HG03139 (cell line): ENCODE measurements at regions not wholly inside any gene's neighbourhood (a gene's known extent, or its start where the extent isn't known, plus 50 kb on each side); places are given as distances from the start of the nearest gene placed in this dataset.
"Not testable (repeated sequence)": the region's sequence is repeated elsewhere in the genome, so short reads cannot be mapped to it uniquely, and the experiment has no call there.

Experiments used
- ATAC-seq: cut with Tn5 transposase; IDR thresholded peaks from one replicate; pipeline ENCODE4 v1.9.1; 2021; ENCODE audit not compliant: unreplicated experiment

DNA sequence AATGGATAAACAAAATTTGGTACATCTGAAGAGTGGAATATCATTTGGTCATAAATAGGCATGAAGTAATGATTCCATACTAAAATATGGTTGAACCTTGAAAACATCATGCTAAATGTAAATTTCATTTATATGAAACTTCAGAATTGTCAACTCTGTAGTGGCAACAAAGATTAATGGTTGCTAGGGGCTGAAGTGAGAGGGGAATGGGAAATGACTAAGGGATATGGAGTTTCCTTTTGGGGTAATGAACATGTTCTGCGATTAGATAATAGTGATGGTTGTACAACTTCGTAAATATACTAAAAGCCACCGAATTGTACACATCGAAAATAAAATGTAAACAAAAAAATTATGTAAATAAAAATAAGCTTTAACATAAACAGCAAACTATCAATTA, 384.1 kb upstream of the STEAP1 start:
- no peak for ATAC-seq

DNA sequence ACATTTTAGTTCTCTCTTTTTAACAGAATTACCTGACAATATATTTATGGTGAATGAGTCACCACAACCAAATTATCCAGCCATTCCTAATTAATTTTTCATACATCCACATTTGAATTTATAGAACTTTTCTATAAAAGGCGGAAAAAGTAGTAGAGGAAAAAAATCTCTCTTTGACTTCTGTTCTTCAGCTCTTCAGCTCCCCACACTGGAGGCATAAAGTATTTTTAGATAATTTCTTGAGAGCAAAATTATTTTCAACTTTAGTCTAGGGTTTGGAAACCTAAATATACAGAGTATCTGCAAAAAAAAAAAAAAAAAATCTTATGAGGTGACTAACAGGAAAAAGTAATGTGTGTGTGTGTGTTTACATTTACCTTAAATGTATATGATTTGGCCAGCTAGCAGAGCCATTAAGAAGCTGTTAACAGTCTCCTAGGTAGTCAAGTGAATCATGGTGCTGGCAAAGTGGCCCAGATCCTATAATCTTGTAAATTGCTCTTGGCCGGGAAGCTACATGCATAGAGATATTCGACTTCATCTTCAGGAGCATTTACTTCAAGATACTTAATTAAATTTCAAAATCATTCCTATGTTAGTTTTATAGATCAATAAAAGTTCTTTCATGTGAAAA, 383.1 kb upstream of the STEAP1 start:
- ATAC-seq = no peak

DNA sequence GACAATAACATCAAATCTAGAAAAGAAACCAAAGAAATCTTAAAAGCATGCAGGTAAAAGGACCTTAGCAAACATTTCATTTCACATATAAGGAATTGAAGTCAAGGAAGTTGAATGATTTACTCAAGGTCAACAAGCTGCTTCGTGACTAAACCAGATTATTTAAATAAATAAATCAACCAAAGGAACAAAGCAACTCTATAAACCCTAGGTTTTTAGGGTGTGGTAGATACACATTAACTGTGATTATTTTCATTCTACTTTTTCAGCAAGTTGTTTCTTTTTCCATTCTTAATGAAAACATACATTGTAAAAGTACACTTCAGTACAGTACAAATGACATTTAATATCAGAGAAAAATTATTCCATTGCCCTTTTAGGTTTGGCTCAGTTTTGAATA, 382.0 kb upstream of the STEAP1 start:
- no peak for ATAC-seq

DNA sequence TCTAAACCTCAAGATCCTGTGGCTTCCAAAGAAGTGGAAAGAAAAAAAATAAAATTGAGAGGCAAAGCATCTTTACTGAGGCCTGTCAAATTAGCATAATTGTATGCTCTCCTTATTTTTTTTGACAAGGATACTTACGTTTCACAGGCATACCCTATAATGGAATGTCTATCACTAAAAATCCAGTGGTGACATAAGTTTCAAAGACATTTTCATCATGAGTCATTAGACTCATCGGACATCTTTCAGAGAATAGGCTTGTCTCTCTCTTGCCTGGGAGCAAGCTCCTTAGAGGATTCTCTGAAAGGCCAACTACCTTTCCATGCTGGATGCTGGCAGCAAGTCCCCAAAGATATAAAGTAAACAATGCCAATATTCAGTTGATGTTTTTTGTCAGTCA, 380.7 kb upstream of the STEAP1 start:
- no peak for ATAC-seq

DNA sequence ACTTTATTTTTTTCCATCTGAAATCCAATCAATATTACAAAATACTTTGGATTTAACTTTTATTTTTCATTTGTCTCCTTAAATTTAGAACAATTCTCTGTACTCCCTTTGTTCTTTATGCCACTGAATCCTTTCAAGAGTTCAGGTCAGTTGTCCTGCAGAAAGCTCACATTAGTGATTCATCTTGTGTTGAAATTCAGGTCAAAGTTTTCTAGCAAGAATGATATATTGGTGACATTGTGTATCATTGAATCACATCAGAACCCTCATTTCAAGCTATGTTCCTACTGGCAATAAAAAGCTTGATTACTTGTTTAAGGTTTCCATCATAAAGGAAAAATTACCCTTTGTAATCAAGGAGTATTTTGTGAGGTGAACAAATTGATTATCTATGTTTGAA, 378.8 kb upstream of the STEAP1 start:
- no peak for ATAC-seq

DNA sequence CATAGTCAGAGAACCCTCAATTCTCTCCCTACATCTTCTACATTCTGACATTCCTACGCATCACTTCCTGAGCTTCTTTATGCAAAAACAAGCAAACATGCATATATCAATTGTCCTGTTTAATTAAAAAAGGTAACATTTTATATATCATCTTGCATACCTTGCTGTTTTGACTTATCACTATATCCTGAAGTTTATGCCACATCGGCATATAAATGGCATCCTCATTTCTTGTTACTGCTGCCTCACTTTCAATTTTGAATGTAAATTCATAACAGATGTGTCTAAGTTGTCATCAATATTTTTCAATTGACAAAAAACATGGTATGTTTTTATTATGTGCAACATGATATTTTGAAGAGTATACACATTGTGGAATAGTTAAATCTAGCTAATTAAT, 377.3 kb upstream of the STEAP1 start:
- ATAC-seq = no peak

DNA sequence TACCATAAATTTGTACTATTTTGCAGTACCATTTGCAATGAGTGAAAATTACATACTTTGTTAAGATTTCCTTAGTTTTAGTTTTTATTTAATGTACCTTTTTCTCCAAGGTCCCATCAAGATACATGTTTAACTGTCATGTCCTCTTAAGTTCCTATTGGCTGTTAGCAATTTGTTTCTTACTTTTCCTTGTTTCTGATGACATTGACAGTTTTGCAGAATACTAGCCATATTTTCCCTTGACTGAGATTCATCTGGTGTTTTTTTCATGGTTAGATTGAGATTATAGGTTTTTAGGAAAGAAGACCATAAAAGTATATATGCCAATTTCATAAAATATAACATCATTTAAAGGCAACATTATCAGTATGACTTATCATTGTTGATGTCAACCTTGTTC, 376.8 kb upstream of the STEAP1 start:
- no peak for ATAC-seq

DNA sequence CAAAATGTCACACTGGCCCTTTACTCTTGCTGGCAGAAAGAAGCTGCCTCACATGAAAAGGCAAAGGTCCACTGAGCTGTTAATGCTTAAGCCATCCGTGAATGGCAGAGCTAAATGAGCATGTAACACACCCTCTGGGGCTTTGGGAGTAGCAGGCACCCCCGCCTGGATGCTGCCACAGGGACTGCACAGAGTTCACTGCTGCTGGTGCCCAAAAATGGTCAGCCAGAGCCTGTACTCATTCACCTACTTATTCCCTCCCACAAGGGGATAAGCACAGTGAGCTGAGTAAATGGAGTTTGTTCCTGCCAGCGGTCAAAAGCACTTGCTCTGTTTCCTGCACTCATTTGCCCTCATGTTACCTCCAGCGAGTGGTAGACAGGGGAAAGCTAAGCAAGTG, 374.0 kb upstream of the STEAP1 start:
- no peak for ATAC-seq

DNA sequence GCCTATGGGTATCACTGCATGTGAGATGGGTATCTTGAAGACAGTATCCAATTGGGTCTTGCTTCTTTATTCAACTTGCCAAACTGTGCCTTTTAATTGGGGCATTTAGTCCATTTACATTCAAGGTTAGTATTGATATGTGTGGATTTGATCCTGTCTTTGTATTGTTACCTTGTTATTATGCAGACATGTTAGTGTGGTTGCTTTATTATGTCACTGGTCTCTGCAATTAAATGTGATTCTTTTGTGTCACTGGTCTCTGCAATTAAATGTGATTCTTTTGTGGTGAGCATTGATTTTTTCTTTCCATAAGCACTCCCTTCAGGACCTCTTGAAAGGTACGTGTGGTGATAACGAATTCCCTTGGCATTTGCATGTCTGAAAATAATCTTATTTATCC, 357.8 kb upstream of the STEAP1 start:
- ATAC-seq = no peak

DNA sequence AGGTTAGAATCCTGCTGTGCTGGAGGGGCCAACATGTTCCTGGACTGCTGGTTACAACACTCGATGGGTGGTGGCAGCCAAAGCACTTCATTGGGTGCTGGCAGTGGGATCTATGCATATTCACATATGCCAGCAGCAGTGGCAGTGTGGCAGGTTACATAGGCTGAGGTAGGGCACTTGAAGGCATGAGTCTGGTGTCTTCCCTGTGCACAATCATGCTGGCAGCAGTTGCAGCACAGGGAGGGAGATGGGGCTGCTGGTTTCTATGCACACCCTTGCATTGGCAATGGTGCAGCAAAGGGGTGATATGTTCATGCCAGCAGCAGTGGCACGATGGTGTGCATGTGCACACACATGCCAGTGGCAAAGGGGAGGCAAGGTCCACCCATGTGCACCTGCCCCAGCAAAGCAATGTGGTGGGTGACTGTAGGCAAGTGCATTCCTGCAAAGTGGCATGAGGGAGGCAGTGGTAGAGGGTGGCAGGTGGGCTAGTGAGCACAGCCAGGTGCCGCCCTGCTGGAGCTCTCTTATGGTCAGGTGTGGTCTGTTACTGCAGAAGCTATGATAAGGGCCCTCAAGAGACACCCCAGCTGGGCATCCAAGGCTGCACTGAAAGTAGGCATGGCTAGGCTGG, 356.2 kb upstream of the STEAP1 start:
- ATAC-seq = no peak

DNA sequence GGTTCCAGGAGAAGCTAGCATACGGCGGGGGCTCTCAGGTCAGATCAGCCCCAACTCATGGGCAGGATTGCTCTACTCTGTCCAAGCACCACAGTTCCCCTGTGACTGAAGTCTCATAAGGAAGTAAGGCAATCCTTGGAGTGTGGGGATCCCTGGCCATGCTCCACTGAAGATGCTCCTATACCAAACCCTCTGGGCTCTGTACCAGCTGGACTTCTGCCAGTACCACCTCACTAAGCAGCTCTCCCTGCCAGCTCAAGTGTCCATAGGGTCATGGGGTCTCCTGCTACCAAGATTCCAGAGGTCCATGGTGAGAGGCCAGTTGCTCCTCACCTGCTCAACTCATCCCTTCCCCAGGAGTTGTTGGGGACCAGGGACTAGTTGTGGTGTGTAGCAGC, 355.7 kb upstream of the STEAP1 start:
- ATAC-seq = no peak

DNA sequence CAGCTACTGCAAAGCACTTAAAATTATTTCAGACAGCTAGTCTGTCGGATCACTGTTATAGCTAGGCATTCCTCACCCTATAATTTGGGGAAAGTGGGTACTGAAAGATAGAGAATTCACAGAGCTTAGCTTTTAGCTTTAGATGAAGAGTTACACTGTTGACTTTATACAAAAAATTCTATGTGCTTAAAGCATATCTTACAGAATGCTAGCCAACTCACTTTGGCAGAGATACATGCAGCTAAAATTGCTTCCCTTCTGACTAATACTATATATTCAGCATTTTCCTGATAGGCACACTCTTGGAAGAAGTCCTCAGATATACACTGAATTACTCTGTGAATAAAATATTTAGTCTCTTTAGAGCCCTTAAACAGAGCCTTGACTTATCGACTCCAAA, 353.5 kb upstream of the STEAP1 start:
- no peak for ATAC-seq

DNA sequence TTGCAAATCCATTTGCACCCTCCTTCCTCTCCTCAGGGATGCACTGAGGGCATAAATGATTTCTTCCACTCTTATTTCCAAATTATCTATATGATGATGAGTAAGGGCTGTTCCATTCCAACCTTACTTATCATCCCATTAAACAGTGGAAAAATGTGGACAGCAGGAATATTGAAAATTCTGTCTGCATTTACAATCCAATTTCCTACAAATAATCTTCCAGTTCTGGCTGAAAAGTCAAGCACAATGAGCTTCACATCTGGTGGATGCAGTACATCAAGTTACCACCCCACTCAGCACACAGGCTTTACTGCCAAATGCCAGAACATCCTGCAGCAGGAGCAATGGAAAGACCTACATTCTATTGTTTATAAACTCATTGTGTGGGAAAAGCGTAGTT, 345.0 kb upstream of the STEAP1 start:
- ATAC-seq = no peak

DNA sequence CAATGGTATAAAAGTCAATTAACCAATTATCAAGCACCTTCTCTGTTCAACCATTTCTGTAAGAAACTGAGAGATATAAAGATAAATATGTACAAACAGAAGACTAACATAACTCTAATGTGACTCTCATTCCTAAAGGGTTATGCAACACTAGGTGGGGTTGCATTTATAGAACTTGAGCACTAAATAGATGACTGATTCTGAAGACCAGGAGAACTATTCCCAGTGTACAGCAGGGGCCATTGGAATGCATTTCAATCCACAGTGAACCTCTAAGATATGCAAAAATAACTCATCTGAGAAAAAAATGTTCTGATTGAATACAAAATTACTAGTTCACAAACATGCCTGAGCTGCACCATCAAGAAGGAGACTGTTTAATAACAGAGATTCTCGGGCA, 341.2 kb upstream of the STEAP1 start:
- ATAC-seq = no peak

DNA sequence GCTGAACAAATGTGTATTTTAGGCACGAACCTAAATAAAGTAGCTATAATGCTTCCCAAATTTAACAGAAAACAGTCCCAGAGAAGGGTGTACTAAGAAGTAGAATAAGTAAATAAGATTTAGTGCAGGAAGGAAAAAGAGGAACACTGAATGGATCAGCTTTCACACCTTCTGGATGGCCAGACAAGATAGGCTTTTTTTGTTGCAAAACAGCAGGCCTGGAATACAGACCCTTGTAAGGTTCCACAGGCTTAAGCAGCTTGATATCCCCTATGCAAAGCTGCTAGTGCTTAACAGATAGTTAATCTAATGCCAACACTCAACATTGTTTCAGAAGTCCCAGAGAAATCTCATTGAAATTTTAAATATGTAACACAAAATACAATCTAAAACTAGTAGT, 328.1 kb upstream of the STEAP1 start:
- no peak for ATAC-seq

DNA sequence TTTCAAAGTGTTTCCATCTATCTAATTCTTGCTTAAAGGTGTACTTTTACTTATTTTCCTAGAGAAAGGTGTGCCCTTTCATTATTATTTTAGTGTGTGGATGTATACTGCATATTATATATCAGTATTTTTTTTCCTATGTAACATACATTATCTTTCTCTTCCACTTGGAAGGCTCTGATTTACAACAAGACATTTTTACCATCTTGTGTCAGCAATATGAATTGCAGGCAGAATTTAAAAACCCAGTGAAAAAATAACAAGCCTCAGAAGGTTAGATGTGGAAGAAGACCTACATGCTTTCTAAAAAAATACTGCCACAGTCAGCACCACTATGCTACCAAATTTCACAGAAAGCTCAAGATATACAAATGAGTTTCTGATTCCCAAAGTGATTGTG, 327.7 kb upstream of the STEAP1 start:
- ATAC-seq = no peak

DNA sequence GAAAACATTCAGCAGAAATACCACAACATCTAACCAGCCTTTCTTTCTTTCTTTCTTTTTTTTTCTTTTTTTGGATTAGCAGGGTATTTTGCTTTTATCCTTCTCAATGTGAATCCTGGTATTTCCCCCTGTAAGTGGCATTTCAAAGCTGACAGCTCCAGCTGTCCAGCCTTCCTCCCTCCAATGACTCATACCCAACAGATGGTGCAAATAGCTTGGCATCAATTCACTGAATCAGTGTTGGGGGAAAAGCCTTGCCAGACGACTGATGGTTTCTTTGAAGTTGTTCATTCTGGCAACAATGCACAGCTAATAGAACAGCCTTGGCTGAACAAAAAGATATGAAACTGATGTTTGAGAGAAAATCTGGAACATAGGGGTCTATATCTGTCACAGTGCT, 316.8 kb upstream of the STEAP1 start:
- no peak for ATAC-seq

DNA sequence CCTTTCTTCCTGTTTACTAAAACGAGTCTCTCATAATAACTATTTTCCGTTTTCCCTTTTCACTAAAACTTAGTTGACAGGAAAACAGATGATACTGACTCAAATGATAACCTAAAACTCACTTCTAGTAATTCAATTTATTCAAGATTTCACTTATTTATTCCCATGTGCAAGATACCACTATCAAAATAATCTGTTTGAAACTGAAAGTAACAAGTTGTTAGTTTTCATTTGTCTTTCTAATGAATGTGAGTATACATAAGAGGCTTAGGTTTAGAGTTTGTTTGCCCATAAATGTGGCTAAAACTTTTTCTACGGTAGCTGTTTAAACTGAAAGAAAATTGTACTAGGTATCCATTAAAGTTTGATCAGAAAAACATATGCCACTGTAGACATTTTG, 314.9 kb upstream of the STEAP1 start:
- no peak for ATAC-seq

DNA sequence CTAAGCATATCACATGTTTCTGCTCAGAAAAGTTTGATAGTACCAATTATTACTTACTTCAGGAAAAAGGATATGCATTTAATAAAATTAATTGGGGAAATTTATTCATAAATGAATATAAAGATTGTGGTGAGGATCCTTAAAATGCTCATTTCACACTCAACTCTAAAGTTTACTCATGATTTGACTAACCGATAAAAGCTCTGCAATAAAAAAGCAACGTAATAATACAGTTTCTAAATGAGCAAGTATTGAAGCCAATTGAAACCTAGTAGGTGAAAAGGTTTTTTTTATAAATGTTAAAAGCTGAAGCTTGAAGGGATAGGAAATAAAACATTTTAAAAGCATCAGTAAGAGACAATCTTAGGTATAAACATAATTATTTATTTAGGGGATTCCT, 308.3 kb upstream of the STEAP1 start:
- ATAC-seq = no peak

DNA sequence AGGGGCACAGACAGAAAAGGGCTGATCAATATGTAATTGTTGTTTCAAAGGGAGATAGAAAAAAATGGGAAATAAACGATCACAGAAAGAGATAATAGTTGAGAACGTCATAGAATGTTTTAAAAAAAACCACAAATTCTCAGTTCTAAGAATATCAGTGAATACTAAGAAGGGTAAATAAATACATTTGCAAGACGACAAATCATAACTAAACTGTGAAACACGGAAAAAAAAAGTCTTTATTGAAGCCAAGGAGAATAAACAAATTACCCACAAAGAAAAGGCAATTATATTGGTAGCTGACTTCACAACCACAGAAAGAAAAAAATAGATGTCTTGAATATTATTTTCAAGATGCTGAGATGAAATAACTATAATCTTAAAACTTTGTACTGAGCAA, 305.2 kb upstream of the STEAP1 start:
- ATAC-seq = no peak

DNA sequence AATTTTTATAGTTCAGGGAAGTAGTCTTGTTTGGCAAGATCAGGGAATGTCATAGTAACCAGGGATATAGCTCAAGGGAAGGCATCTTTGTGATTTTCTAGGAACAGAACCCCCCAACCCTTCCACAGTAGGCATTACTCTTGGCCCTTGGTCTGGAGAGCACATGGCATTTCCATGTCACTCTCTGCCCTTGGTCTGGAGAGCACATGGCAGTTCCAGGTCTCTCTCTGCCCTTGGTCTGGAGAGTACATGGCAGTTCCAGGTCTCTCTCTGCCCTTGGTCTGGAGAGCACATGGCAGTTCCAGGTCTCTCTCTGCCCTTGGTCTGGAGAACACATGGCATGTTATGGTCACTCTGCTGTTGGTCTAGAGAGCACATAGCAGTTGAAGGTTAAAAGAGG, 297.2 kb upstream of the STEAP1 start:
- ATAC-seq = not testable (repeated sequence)

DNA sequence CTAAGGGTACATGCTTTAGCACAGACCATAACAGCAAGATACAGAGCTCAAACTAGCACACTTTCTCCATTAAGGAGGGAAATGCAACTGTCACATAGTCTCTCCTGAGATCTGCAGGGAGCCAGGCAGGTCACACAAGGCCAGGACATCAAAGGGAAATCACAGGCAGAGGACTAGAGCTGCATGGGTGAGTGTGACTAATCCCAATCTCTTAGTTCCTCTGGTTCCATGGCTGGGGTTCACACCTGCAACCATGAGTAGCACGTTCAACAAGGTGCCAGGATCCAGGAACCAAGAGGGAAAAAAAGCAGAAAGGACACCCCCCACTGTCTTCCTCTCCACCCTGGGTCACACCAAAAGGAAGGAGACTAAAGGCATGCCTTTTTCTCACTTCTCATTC, 296.5 kb upstream of the STEAP1 start:
- no peak for ATAC-seq

DNA sequence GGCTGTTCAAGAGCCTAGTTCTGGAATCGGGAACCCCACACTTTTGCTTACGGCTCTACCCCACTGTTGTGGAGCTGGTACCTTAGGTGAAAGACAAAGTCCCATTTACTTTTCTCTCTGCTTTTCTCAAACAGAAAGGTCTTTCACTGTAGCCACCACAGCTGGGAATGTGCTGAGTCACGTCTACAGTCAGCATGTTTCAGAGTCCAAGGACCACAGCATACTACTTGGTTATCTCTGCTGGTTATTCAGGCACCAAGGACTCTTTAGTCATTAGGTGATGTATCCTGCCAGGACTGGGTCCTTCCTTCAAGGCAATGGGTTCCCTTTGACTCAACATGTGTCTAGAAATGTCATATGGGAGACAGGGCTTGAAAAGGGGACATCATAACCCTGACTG, 266.8 kb upstream of the STEAP1 start:
- ATAC-seq = no peak
